GM20000 (cell line): ENCODE measurements at regions not wholly inside any gene's neighbourhood (a gene's known extent, or its start where the extent isn't known, plus 50 kb on each side); places are given as distances from the start of the nearest gene placed in this dataset.

Experiments used
- DNase-seq: peaks from one replicate; pipeline ENCODE4 v3.0.0; 2012; ENCODE audit warnings: low spot score
- CTCF ChIP-seq: IDR thresholded peaks from 2 replicates; pipeline ENCODE4 v1.5.1; 2012; ENCODE audit warnings: mild to moderate bottlenecking, control low read depth; ENCODE audit errors: extremely low read depth, missing control alignments

GRCh38 chr13:82934000-82934399 lies 948.3 kb downstream of the SLITRK1 start:
- no peak for DNase-seq
- TF ChIP-seq CTCF: no peak

GRCh38 chr13:82925114-82925513 lies 957.2 kb downstream of the SLITRK1 start:
- DNase-seq: no peak
- no peak for TF ChIP-seq CTCF

- DNase-seq: no peak
Measured at GRCh38 chr13:82917984-82918383, 964.3 kb downstream of the SLITRK1 start.

GRCh38 chr13:82912564-82912963 lies 969.7 kb downstream of the SLITRK1 start:
- DNase-seq: no peak
- no peak for TF ChIP-seq CTCF

More at GRCh38 chr13:82917984-82918383, 964.3 kb downstream of the SLITRK1 start:
- TF ChIP-seq CTCF: no peak

GRCh38 chr13:82905071-82905470 lies 977.2 kb downstream of the SLITRK1 start:
- DNase-seq: no peak
- TF ChIP-seq CTCF: no peak

- DNase-seq: no peak
- TF ChIP-seq CTCF: no peak
Measured at GRCh38 chr13:82900453-82900852, 981.8 kb downstream of the SLITRK1 start.

- no peak for TF ChIP-seq CTCF
- no peak for DNase-seq
Measured at GRCh38 chr13:82898586-82898985, 983.7 kb downstream of the SLITRK1 start.

- no peak for TF ChIP-seq CTCF
- no peak for DNase-seq
Measured at GRCh38 chr13:82879921-82880320, 1002.4 kb downstream of the SLITRK1 start.
